HEK293T (cell line): ENCODE measurements at regions not wholly inside any gene's neighbourhood (a gene's known extent, or its start where the extent isn't known, plus 50 kb on each side); places are given as distances from the start of the nearest gene placed in this dataset.

Source experiments
- CTCF ChIA-PET: fragments of 350-600 bp; formaldehyde crosslinking; extraction: SDS; loops from one replicate; lab custom pipeline; 2021; ENCODE audit warnings: antibody characterized with exemption, inconsistent platforms; lab: Yijun Ruan, JAX
- POLR2A ChIA-PET: fragments of 350-600 bp; formaldehyde crosslinking; extraction: SDS; loops from one replicate; lab custom pipeline; 2020; ENCODE audit warnings: antibody characterized with exemption, inconsistent platforms; lab: Yijun Ruan, JAX
- DNase-seq: peaks from one replicate; pipeline ENCODE4 v3.0.0; 2012; ENCODE audit warnings: mixed read lengths; ENCODE audit errors: extremely low spot score
- ARNT ChIP-seq: fragments of 450-650 bp; IDR thresholded peaks from 2 replicates; pipeline ENCODE4 v1.6.1; 2017; ENCODE audit warnings: mild to moderate bottlenecking
- BHLHE40 ChIP-seq: fragments of 450-650 bp; IDR thresholded peaks from 2 replicates; pipeline ENCODE4 v1.6.1; 2016; ENCODE audit warnings: mild to moderate bottlenecking, moderate library complexity, borderline replicate concordance
- CTBP1 ChIP-seq: fragments of 450-650 bp; IDR thresholded peaks from 2 replicates; pipeline ENCODE4 v1.6.1; 2016; ENCODE audit warnings: borderline replicate concordance
- ELF4 ChIP-seq: fragments of 450-650 bp; IDR thresholded peaks from 2 replicates; pipeline ENCODE4 v1.6.1; 2017; ENCODE audit warnings: antibody characterized with exemption
- FOXA1 ChIP-seq: fragments of 450-650 bp; IDR thresholded peaks from 2 replicates; pipeline ENCODE4 v1.6.1; 2016; ENCODE audit warnings: mild to moderate bottlenecking
- FOXK2 ChIP-seq: fragments of 450-650 bp; IDR thresholded peaks from 2 replicates; pipeline ENCODE4 v1.6.1; 2016; ENCODE audit warnings: mild to moderate bottlenecking
- FOXM1 ChIP-seq: fragments of 450-650 bp; IDR thresholded peaks from 2 replicates; pipeline ENCODE4 v1.6.1; 2017; ENCODE audit warnings: mild to moderate bottlenecking, borderline replicate concordance
- HDGF ChIP-seq: fragments of 450-650 bp; IDR thresholded peaks from 2 replicates; pipeline ENCODE4 v1.6.1; 2017; ENCODE audit warnings: antibody characterized with exemption, borderline replicate concordance
- L3MBTL2 ChIP-seq: fragments of 450-650 bp; conservative IDR thresholded peaks from 2 replicates; pipeline ENCODE4 v1.6.1; 2016; ENCODE audit warnings: mild to moderate bottlenecking
- LEF1 ChIP-seq: fragments of 450-650 bp; IDR thresholded peaks from 2 replicates; pipeline ENCODE4 v1.6.1; 2017; ENCODE audit warnings: mild to moderate bottlenecking, borderline replicate concordance
- NFRKB ChIP-seq: fragments of 450-650 bp; IDR thresholded peaks from 2 replicates; pipeline ENCODE4 v1.6.1; 2016; ENCODE audit warnings: mild to moderate bottlenecking, moderate library complexity
- PKNOX1 ChIP-seq: fragments of 450-650 bp; IDR thresholded peaks from 2 replicates; pipeline ENCODE4 v1.6.1; 2016
- SP1 ChIP-seq: fragments of 450-650 bp; IDR thresholded peaks from 2 replicates; pipeline ENCODE4 v1.6.1; 2017
- SUZ12 ChIP-seq: fragments of 450-650 bp; IDR thresholded peaks from 2 replicates; pipeline ENCODE4 v1.6.1; 2016; ENCODE audit warnings: mild to moderate bottlenecking
- TARDBP ChIP-seq: fragments of 450-650 bp; IDR thresholded peaks from 2 replicates; pipeline ENCODE4 v1.6.1; 2016
- ZNF384 ChIP-seq: fragments of 450-650 bp; IDR thresholded peaks from 2 replicates; pipeline ENCODE4 v1.6.1; 2016

GRCh38 chr15:99507016-99507503 lies 58.7 kb upstream of the MEF2A start:
- CTCF ChIA-PET, result interaction anchor here (0.9 kb wide), 1 partner anchor 197 kb away, joined by 5 read pairs; no protein-coding TSS in a partner anchor
- no peak for TF ChIP-seq ARNT
- TF ChIP-seq FOXK2, result no peak
- TF ChIP-seq LEF1, result no peak
- TF ChIP-seq NFRKB, result no peak
- no peak for TF ChIP-seq ZNF384
- TF ChIP-seq HDGF, result no peak
- no peak for DNase-seq
- POLR2A ChIA-PET, result interaction anchor here (0.9 to 1.0 kb wide), 2 partner anchors 13 to 190 kb away, joined by 3 read pairs; no protein-coding TSS in a partner anchor

GRCh38 chr15:99507504-99508310 lies 58.1 kb upstream of the MEF2A start:
- TF ChIP-seq HDGF, result no peak
- TF ChIP-seq FOXK2, result no peak
- TF ChIP-seq ZNF384, result no peak
- no peak for TF ChIP-seq L3MBTL2
- no peak for TF ChIP-seq TARDBP
- no peak for TF ChIP-seq LEF1
- no peak for TF ChIP-seq BHLHE40
- no peak for TF ChIP-seq SUZ12
- no peak for TF ChIP-seq FOXA1
- TF ChIP-seq PKNOX1, result no peak
- TF ChIP-seq SP1, result no peak
- no peak for TF ChIP-seq ELF4
- no peak for TF ChIP-seq FOXM1
- TF ChIP-seq NFRKB, result no peak
- POLR2A ChIA-PET, result interaction anchor here (0.8 to 1.0 kb wide), 4 partner anchors 14 to 226 kb away, joined by 3 to 4 read pairs (median 3); partner anchors contain the start of genes LYSMD4 and MEF2A
- CTCF ChIA-PET, result interaction anchor here (0.9 kb wide), 1 partner anchor 197 kb away, joined by 5 read pairs; no protein-coding TSS in a partner anchor
- DNase-seq, result peak; percentile 35

GRCh38 chr15:99508311-99508645 lies 57.5 kb upstream of the MEF2A start:
- ChIA-PET CTCF (no interaction called here), POLR2A (interaction anchor here (0.9 kb wide), 1 partner anchor 225 kb away, joined by 3 read pairs; the partner anchor contains the start of gene LYSMD4)
- TF ChIP-seq FOXM1 (no peak), TARDBP (no peak), CTBP1 (no peak), SUZ12 (no peak), FOXA1 (no peak), ZNF384 (no peak)
- no peak for DNase-seq

- CTCF ChIA-PET, result no interaction called here
- no peak for DNase-seq
- POLR2A ChIA-PET, result no interaction called here
- no peak for TF ChIP-seq LEF1
- TF ChIP-seq ELF4, result no peak
- no peak for TF ChIP-seq FOXA1
- TF ChIP-seq NFRKB, result no peak
- TF ChIP-seq HDGF, result no peak
- no peak for TF ChIP-seq BHLHE40
- no peak for TF ChIP-seq TARDBP
- no peak for TF ChIP-seq SP1
- TF ChIP-seq CTBP1, result no peak
- TF ChIP-seq PKNOX1, result no peak
- TF ChIP-seq ARNT, result no peak
- no peak for TF ChIP-seq ZNF384
These were observed 56.9 kb upstream of the MEF2A start for GRCh38 chr15:99508852-99509251.

- TF ChIP-seq ARNT (no peak), HDGF (no peak), CTBP1 (no peak), FOXK2 (no peak), BHLHE40 (no peak), FOXM1 (no peak), NFRKB (no peak), TARDBP (no peak), SUZ12 (no peak), PKNOX1 (no peak), L3MBTL2 (no peak), ZNF384 (no peak)
- ChIA-PET CTCF (no interaction called here), POLR2A (no interaction called here)
- no peak for DNase-seq
These were observed 55.9 kb upstream of the MEF2A start for GRCh38 chr15:99509686-99510461.

GRCh38 chr15:99511531-99511865 lies 54.3 kb upstream of the MEF2A start:
- CTCF ChIA-PET, result interaction anchor here (0.6 kb wide), 1 partner anchor 10 kb away, joined by 3 read pairs; no protein-coding TSS in a partner anchor
- POLR2A ChIA-PET, result interaction anchor here (1.8 kb wide), 1 partner anchor 55 kb away, joined by 6 read pairs; the partner anchor contains the start of gene MEF2A
- TF ChIP-seq CTBP1 (no peak), L3MBTL2 (no peak), ARNT (no peak), PKNOX1 (no peak), TARDBP (no peak), SUZ12 (no peak), FOXA1 (no peak), ELF4 (no peak), HDGF (no peak), ZNF384 (no peak), NFRKB (no peak), FOXK2 (no peak), BHLHE40 (no peak), FOXM1 (no peak), LEF1 (no peak), SP1 (no peak)
- no peak for DNase-seq
